WERI-Rb-1 (cell line): ENCODE measurements at regions not wholly inside any gene's neighbourhood (a gene's known extent, or its start where the extent isn't known, plus 50 kb on each side); places are given as distances from the start of the nearest gene placed in this dataset.

Experiments
- DNase-seq: peaks from one replicate; pipeline ENCODE4 v3.0.0-alpha.2; 2020
- H3K27ac ChIP-seq: fragments of 250-450 bp; sonication (Bioruptor Pico); 2 replicates; pipeline ENCODE4 v1.5.1; 2020; ENCODE audit warnings: mild to moderate bottlenecking, moderate library complexity
- H3K27me3 ChIP-seq: fragments of 250-450 bp; sonication (Bioruptor Pico); 2 replicates; pipeline ENCODE4 v1.5.1; 2021; ENCODE audit warnings: mild to moderate bottlenecking, low read depth, moderate library complexity; ENCODE audit not compliant: insufficient read depth, severe bottlenecking
- H3K36me3 ChIP-seq: fragments of 250-450 bp; sonication (Bioruptor Pico); 2 replicates; pipeline ENCODE4 v1.5.1; 2020; ENCODE audit warnings: mild to moderate bottlenecking, moderate library complexity
- H3K4me3 ChIP-seq: 2 replicates; pipeline ENCODE4 v1.5.1; 2011; ENCODE audit warnings: low read depth, mild to moderate bottlenecking, control low read depth, low read length
- H3K9me3 ChIP-seq: fragments of 250-450 bp; sonication (Bioruptor Pico); 2 replicates; pipeline ENCODE4 v1.5.1; 2021; ENCODE audit warnings: mild to moderate bottlenecking, moderate library complexity; ENCODE audit not compliant: severe bottlenecking
- CTCF ChIP-seq: IDR thresholded peaks from 2 replicates; pipeline ENCODE4 v1.5.1; 2011; ENCODE audit warnings: low read depth, mild to moderate bottlenecking, control low read depth, inconsistent platforms, low read length

GRCh38 chr18:73670039-73670438 lies 477.6 kb downstream of the FBXO15 start:
- H3K27me3 ChIP-seq: no peaks in the 10 kb centered on the region
- H3K4me3 ChIP-seq: no peak overlapping the region
- H3K9me3 ChIP-seq: no peaks in the 10 kb centered on the region
- no peaks in the 10 kb centered on the region for H3K36me3 ChIP-seq
- no peak overlapping the region for H3K27ac ChIP-seq
- DNase-seq: no peak
- TF ChIP-seq CTCF: no peak

DNA sequence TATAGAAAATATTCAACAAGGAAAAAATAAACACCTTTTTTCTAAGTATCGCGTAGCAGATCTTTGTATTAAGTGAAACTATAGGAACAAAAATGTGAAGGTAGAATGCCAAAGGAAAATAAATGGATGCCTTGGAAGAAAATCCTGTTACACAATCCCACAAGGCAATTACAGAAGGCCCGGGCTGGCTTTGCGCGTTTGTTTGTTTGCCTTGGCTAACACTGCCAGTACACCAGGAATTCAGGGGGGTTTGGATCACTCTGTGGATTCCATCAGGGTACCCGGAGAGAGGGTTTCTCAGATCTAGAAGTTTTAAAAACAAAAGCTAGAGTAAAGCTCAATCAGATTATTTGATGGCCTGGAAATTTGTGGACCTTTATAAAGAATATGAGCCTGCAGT lies 478.3 kb downstream of the FBXO15 start:
- Histone ChIP-seq H3K9me3 (no peaks in the 10 kb centered on the region), H3K36me3 (no peaks in the 10 kb centered on the region), H3K27ac (no peak overlapping the region), H3K4me3 (no peak overlapping the region), H3K27me3 (no peaks in the 10 kb centered on the region)
- DNase-seq: no peak
- no peak for TF ChIP-seq CTCF

GRCh38 chr18:73668051-73668450 lies 479.6 kb downstream of the FBXO15 start:
- no peaks in the 10 kb centered on the region for H3K27me3 ChIP-seq
- no peak overlapping the region for H3K27ac ChIP-seq
- no peak for TF ChIP-seq CTCF
- H3K9me3 ChIP-seq: no peaks in the 10 kb centered on the region
- H3K4me3 ChIP-seq: no peak overlapping the region
- H3K36me3 ChIP-seq: no peaks in the 10 kb centered on the region
- no peak for DNase-seq

GRCh38 chr18:73666772-73667171 lies 480.9 kb downstream of the FBXO15 start:
- no peak for DNase-seq
- Histone ChIP-seq H3K9me3 (no peaks in the 10 kb centered on the region), H3K4me3 (no peak overlapping the region), H3K27me3 (no peaks in the 10 kb centered on the region), H3K27ac (no peak overlapping the region), H3K36me3 (no peaks in the 10 kb centered on the region)
- no peak for TF ChIP-seq CTCF

GRCh38 chr18:73664896-73665295 lies 482.7 kb downstream of the FBXO15 start:
- Histone ChIP-seq H3K27ac (no peak overlapping the region), H3K4me3 (no peak overlapping the region), H3K36me3 (no peaks in the 10 kb centered on the region), H3K27me3 (no peaks in the 10 kb centered on the region), H3K9me3 (no peaks in the 10 kb centered on the region)
- DNase-seq: no peak
- no peak for TF ChIP-seq CTCF

- Histone ChIP-seq H3K9me3 (no peaks in the 10 kb centered on the region), H3K4me3 (no peak overlapping the region), H3K27ac (no peak overlapping the region), H3K36me3 (no peaks in the 10 kb centered on the region), H3K27me3 (no peaks in the 10 kb centered on the region)
- no peak for DNase-seq
- no peak for TF ChIP-seq CTCF
Observed at GRCh38 chr18:73663581-73663980, 484.1 kb downstream of the FBXO15 start.
